GM12864 (cell line): ENCODE measurements at regions not wholly inside any gene's neighbourhood (a gene's known extent, or its start where the extent isn't known, plus 50 kb on each side); places are given as distances from the start of the nearest gene placed in this dataset.

Experiments
- DNase-seq: peaks from one replicate; pipeline ENCODE4 v3.0.0-alpha.2; 2011; ENCODE audit warnings: low read depth
- H3K4me3 ChIP-seq: 2 replicates; pipeline ENCODE4 v1.5.1; 2011; ENCODE audit warnings: mild to moderate bottlenecking, low read depth, low read length, control low read depth
- TF ChIP-seq, protein P1 (sequence below): IDR thresholded peaks from 2 replicates; pipeline ENCODE4 v1.5.1; 2011; ENCODE audit warnings: low read depth, mild to moderate bottlenecking, moderate library complexity, low read length, control low read depth, inconsistent platforms; ENCODE audit errors: missing control alignments

DNA sequence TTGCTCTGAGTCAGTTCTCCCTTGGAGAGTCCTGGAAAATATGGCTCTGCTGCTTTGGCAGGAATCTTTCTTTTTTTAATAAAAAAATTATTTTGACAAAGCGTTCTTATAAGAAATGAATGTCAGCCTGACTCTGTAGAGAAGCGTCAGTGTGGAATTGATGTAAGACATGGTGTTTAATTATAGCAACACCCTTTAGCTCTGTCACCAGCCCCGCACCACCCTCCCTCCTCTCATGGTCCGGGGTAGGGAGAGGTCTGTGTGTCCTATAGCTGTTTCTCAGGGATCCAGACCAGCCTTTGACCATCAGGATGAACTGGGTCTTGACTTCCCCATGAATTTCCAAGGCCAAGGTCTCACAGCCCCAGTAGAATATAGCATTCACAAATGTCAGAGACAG, 120.6 kb downstream of the CHST1 start:
- no peak for DNase-seq
- TF ChIP-seq, protein P1, sequence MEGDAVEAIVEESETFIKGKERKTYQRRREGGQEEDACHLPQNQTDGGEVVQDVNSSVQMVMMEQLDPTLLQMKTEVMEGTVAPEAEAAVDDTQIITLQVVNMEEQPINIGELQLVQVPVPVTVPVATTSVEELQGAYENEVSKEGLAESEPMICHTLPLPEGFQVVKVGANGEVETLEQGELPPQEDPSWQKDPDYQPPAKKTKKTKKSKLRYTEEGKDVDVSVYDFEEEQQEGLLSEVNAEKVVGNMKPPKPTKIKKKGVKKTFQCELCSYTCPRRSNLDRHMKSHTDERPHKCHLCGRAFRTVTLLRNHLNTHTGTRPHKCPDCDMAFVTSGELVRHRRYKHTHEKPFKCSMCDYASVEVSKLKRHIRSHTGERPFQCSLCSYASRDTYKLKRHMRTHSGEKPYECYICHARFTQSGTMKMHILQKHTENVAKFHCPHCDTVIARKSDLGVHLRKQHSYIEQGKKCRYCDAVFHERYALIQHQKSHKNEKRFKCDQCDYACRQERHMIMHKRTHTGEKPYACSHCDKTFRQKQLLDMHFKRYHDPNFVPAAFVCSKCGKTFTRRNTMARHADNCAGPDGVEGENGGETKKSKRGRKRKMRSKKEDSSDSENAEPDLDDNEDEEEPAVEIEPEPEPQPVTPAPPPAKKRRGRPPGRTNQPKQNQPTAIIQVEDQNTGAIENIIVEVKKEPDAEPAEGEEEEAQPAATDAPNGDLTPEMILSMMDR, result no peak
- no peak overlapping the region for H3K4me3 ChIP-seq

GRCh38 chr11:45543808-45544422, 121.5 kb downstream of the CHST1 start:
- no peak for DNase-seq

DNA sequence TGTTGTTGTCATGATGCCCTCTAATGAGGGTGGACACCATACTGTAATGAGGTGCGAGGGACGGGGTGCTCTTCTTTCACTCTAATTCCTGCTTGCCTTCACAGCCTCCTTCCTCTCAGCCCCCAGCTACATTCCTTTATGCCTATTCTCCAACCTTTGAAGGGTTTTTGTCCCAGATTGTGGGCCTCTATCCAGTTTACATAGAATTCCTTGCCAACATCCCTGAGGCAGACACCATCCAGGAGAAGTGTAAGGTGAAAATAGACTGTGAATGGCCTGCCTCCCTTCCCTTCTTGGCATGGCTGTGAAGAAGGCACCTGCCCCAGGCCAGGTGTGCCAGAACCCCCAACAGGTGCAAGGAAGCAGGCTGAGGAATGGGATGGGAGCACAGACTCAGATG, 122.3 kb downstream of the CHST1 start:
- TF ChIP-seq, protein P1, result no peak
- no peak for DNase-seq
- H3K4me3 ChIP-seq, result no peak overlapping the region

More at GRCh38 chr11:45543808-45544422, 121.5 kb downstream of the CHST1 start:
- H3K4me3 ChIP-seq, result no peak overlapping the region
- TF ChIP-seq, protein P1, result no peak

DNA sequence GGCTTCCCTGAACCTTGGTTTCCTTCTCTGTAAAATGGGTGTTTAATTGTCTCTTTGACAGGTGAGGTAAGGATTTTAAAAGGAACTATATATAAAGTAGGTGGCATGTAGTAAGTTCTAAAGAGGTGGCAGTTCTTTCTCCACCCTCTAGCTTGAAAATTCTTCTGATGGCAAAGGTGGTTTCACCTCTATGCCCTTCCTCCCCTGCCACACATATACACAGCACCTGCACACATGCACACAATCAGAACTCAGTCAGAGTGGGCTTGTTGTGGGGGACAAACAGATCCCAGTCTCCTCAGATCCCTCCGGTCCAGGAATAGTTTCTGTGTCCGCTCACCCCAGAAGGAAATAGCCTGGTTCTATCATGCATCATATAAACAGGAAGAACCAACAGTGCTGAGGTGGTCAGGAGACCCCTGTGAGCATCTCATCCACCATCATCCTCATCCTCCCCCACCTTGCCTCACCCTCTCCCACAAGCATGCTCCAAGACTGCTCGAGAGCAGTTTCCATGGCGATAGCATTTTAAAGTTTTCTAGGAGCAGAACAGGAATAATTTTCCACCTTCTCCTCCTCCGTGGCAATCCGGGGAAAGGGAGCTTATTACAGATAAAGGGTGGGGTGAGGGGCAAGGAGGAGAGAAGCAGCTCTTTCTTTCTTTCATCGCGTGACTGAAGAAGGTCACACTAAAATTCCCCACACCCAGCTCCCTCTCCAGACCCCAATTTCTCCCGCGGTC, 123.6 kb downstream of the CHST1 start:
- no peak overlapping the region for H3K4me3 ChIP-seq
- DNase-seq, result no peak
- TF ChIP-seq, protein P1, result no peak

GRCh38 chr11:45538939-45539338, 126.5 kb downstream of the CHST1 start:
- H3K4me3 ChIP-seq, result no peak overlapping the region
- DNase-seq, result no peak
- TF ChIP-seq, protein P1, result no peak

- TF ChIP-seq, protein P1, result no peak
- DNase-seq, result no peak
- H3K4me3 ChIP-seq, result no peak overlapping the region
These were observed 127.1 kb downstream of the CHST1 start for GRCh38 chr11:45538363-45538762.
